Neural cell (in vitro differentiated cells): ENCODE measurements at regions not wholly inside any gene's neighbourhood (a gene's known extent, or its start where the extent isn't known, plus 50 kb on each side); places are given as distances from the start of the nearest gene placed in this dataset.

Experiments
- H2AFZ ChIP-seq: fragments of 200-600, 300-800 bp; sonication (generic), shearing (Covaris generic); 2 replicates; pipeline ENCODE4 v1.6.0; 2014; ENCODE audit warnings: low read depth, mild to moderate bottlenecking, antibody characterized with exemption, low read length, moderate library complexity
- H3F3A ChIP-seq: fragments of 200-600 bp; shearing (Covaris generic); 2 replicates; pipeline ENCODE4 v1.6.1; 2016; ENCODE audit warnings: mild to moderate bottlenecking, moderate library complexity, mixed read lengths, antibody characterized with exemption, low read length; ENCODE audit not compliant: insufficient read depth, poor library complexity, severe bottlenecking
- H3K27ac ChIP-seq: fragments of 200-600, 300-800 bp; sonication (generic), shearing (Covaris generic); 2 replicates; pipeline ENCODE4 v1.5.1; 2014; ENCODE audit warnings: mild to moderate bottlenecking, low read length, moderate library complexity
- H3K27me3 ChIP-seq: fragments of 300-800, 200-600 bp; sonication (generic), shearing (Covaris generic); 2 replicates; pipeline ENCODE4 v1.6.0; 2014; ENCODE audit warnings: mild to moderate bottlenecking, low read depth, low read length, moderate library complexity; ENCODE audit not compliant: insufficient read depth
- H3K36me3 ChIP-seq: fragments of 300-800, 200-600 bp; sonication (generic), shearing (Covaris generic); 2 replicates; pipeline ENCODE4 v1.5.1; 2014; ENCODE audit warnings: mild to moderate bottlenecking, antibody characterized with exemption, low read length, moderate library complexity; ENCODE audit not compliant: insufficient read depth
- H3K4me2 ChIP-seq: fragments of 300-800, 200-600 bp; sonication (generic), shearing (Covaris generic); 2 replicates; pipeline ENCODE4 v1.6.0; 2014; ENCODE audit warnings: mild to moderate bottlenecking, low read length
- H3K4me3 ChIP-seq: fragments of 300-800, 200-600 bp; sonication (generic), shearing (Covaris generic); 2 replicates; pipeline ENCODE4 v1.5.1; 2014; ENCODE audit warnings: mild to moderate bottlenecking, low read length, moderate library complexity
- H3K79me2 ChIP-seq: fragments of 200-600 bp; shearing (Covaris generic); replicated peaks from 2 replicates; pipeline ENCODE4 v1.6.0; 2014; ENCODE audit warnings: mild to moderate bottlenecking, low read length, moderate library complexity; ENCODE audit not compliant: insufficient read depth
- H3K9ac ChIP-seq: fragments of 300-800, 200-600 bp; sonication (generic), shearing (Covaris generic); 2 replicates; pipeline ENCODE4 v1.6.1; 2016; ENCODE audit warnings: mild to moderate bottlenecking, low read length, mixed read lengths
- H3K9me2 ChIP-seq: fragments of 200-600 bp; shearing (Covaris generic); 2 replicates; pipeline ENCODE4 v1.6.1; 2016; ENCODE audit warnings: mild to moderate bottlenecking, low read length, mixed read lengths; ENCODE audit not compliant: insufficient read depth
- H3K9me3 ChIP-seq: fragments of 200-600, 300-800 bp; sonication (generic), shearing (Covaris generic); 2 replicates; pipeline ENCODE4 v1.6.1; 2016; ENCODE audit warnings: mild to moderate bottlenecking, mixed run types, low read length, moderate library complexity, mixed read lengths
- H4K20me1 ChIP-seq: fragments of 200-600 bp; shearing (Covaris generic); 2 replicates; pipeline ENCODE4 v1.6.1; 2016; ENCODE audit warnings: mild to moderate bottlenecking, mixed run types; ENCODE audit not compliant: insufficient read depth
- EP300 ChIP-seq: fragments of 450-650 bp; conservative IDR thresholded peaks from 2 replicates; pipeline ENCODE4 v1.6.1; 2014; ENCODE audit warnings: antibody characterized with exemption, mild to moderate bottlenecking, moderate library complexity; ENCODE audit not compliant: poor library complexity, severe bottlenecking
- EZH2 ChIP-seq: fragments of 200-600, 300-800 bp; shearing (Covaris generic), sonication (generic); IDR thresholded peaks from 2 replicates; pipeline ENCODE4 v1.6.1; 2014; ENCODE audit warnings: antibody characterized with exemption, low read length, borderline replicate concordance, mild to moderate bottlenecking; ENCODE audit not compliant: insufficient read depth, poor library complexity, severe bottlenecking
- MXI1 ChIP-seq: fragments of 450-650 bp; conservative IDR thresholded peaks from 2 replicates; pipeline ENCODE4 v1.6.1; 2014; ENCODE audit warnings: antibody characterized with exemption, mild to moderate bottlenecking; ENCODE audit not compliant: poor library complexity, severe bottlenecking
- POLR2AphosphoS5 ChIP-seq: IDR thresholded peaks from 2 replicates; pipeline ENCODE4 v1.6.1; 2012
- RAD21 ChIP-seq: fragments of 450-650 bp; conservative IDR thresholded peaks from 2 replicates; pipeline ENCODE4 v1.6.1; 2014; ENCODE audit warnings: antibody characterized with exemption, mild to moderate bottlenecking, moderate library complexity
- SMC3 ChIP-seq: fragments of 450-650 bp; conservative IDR thresholded peaks from 2 replicates; pipeline ENCODE4 v1.6.1; 2014; ENCODE audit warnings: antibody characterized with exemption, mild to moderate bottlenecking, moderate library complexity; ENCODE audit not compliant: poor library complexity
- TAF1 ChIP-seq: IDR thresholded peaks from 2 replicates; pipeline ENCODE4 v1.6.1; 2012; ENCODE audit warnings: low read depth
- TF ChIP-seq, protein P1 (sequence below): fragments of 450-650 bp; IDR thresholded peaks from 2 replicates; pipeline ENCODE4 v1.5.1; 2014; ENCODE audit warnings: antibody characterized with exemption, mild to moderate bottlenecking, moderate library complexity; ENCODE audit not compliant: poor library complexity, severe bottlenecking
- TF ChIP-seq, protein P2 (sequence below): IDR thresholded peaks from 2 replicates; pipeline ENCODE4 v1.6.1; 2012; ENCODE audit warnings: borderline replicate concordance

DNA sequence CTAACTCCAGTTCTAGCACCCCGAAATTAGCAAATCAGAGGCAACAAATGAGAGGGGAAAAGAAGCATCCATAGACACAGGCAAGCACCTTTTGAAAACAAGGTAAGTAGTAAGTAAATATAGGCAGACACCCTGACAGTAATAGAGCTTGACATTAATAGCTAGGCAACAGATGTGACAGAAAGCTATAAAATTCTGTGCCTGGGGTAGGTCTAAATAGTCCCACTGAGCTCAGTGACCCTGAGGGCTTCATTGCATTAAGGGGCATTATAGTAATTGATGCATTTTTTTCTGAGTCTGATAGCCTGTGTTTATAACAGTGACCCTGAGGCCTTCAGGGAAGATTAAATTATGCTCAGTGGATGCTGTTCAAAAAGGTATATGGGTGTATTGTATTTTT lies 197.1 kb downstream of the HIPK3 start:
- Histone ChIP-seq H3K9me2 (no peaks in the 10 kb centered on the region), H2AFZ (no peak overlapping the region), H3F3A (no peaks in the 10 kb centered on the region), H3K27me3 (no peaks in the 10 kb centered on the region), H3K79me2 (no peaks in the 10 kb centered on the region), H3K9ac (no peak overlapping the region), H3K27ac (no peak overlapping the region), H4K20me1 (no peaks in the 10 kb centered on the region), H3K4me3 (no peak overlapping the region), H3K9me3 (no peaks in the 10 kb centered on the region), H3K4me2 (peak overlapping the region; percentile 2), H3K36me3 (no peaks in the 10 kb centered on the region)
- TF ChIP-seq EZH2 (no peak), TAF1 (no peak), RAD21 (no peak), EP300 (peak; percentile 58), MXI1 (no peak), POLR2AphosphoS5 (peak; percentile 57), SMC3 (no peak)
- TF ChIP-seq, protein P1, sequence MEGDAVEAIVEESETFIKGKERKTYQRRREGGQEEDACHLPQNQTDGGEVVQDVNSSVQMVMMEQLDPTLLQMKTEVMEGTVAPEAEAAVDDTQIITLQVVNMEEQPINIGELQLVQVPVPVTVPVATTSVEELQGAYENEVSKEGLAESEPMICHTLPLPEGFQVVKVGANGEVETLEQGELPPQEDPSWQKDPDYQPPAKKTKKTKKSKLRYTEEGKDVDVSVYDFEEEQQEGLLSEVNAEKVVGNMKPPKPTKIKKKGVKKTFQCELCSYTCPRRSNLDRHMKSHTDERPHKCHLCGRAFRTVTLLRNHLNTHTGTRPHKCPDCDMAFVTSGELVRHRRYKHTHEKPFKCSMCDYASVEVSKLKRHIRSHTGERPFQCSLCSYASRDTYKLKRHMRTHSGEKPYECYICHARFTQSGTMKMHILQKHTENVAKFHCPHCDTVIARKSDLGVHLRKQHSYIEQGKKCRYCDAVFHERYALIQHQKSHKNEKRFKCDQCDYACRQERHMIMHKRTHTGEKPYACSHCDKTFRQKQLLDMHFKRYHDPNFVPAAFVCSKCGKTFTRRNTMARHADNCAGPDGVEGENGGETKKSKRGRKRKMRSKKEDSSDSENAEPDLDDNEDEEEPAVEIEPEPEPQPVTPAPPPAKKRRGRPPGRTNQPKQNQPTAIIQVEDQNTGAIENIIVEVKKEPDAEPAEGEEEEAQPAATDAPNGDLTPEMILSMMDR: no peak

DNA sequence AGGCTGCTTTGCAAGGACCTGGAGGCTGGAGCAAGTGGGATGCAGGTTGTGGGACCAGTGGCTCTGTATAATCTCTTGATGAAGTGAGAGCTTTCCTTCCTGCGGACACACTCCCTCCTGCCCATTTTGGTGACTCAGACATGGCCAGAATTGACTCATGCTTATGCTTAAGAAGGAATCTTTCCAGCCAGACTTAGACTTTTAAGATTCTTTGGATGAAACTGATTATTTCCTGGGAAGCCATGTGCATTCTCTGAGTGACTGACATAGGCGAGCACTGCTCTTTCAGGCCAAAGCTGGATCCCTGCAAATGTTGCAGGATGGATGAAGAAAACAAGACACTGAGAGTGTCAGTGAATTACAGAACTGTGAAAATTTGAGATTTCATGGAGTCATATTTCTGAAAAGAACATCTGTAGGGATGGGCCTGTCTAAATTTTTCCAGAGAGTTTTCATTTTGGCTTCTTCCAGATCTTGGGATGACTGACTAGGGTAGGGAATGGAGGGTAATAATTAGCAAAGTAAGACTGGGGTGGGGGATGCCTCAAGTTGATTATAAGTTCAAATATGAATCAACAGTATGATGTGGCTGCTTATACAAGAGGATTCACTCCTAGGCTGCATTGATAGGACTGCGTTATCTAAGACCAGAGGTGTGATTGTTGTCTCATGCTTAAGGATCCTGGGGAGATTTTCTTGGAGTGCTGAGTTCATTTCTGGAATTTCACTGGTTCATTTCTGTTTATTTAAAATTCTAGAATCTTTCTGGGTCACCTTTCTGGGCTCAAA lies 195.8 kb downstream of the HIPK3 start:
- no peaks in the 10 kb centered on the region for H3K27me3 ChIP-seq
- no peak overlapping the region for H3K4me3 ChIP-seq
- H3K9ac ChIP-seq: no peak overlapping the region
- no peak overlapping the region for H2AFZ ChIP-seq
- H3K27ac ChIP-seq: no peak overlapping the region
- H4K20me1 ChIP-seq: no peaks in the 10 kb centered on the region
- H3K36me3 ChIP-seq: no peaks in the 10 kb centered on the region
- no peaks in the 10 kb centered on the region for H3K9me2 ChIP-seq
- H3K9me3 ChIP-seq: no peaks in the 10 kb centered on the region
- no peaks in the 10 kb centered on the region for H3F3A ChIP-seq
- TF ChIP-seq, protein P2, sequence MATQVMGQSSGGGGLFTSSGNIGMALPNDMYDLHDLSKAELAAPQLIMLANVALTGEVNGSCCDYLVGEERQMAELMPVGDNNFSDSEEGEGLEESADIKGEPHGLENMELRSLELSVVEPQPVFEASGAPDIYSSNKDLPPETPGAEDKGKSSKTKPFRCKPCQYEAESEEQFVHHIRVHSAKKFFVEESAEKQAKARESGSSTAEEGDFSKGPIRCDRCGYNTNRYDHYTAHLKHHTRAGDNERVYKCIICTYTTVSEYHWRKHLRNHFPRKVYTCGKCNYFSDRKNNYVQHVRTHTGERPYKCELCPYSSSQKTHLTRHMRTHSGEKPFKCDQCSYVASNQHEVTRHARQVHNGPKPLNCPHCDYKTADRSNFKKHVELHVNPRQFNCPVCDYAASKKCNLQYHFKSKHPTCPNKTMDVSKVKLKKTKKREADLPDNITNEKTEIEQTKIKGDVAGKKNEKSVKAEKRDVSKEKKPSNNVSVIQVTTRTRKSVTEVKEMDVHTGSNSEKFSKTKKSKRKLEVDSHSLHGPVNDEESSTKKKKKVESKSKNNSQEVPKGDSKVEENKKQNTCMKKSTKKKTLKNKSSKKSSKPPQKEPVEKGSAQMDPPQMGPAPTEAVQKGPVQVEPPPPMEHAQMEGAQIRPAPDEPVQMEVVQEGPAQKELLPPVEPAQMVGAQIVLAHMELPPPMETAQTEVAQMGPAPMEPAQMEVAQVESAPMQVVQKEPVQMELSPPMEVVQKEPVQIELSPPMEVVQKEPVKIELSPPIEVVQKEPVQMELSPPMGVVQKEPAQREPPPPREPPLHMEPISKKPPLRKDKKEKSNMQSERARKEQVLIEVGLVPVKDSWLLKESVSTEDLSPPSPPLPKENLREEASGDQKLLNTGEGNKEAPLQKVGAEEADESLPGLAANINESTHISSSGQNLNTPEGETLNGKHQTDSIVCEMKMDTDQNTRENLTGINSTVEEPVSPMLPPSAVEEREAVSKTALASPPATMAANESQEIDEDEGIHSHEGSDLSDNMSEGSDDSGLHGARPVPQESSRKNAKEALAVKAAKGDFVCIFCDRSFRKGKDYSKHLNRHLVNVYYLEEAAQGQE: no peak
- TF ChIP-seq POLR2AphosphoS5 (no peak), EP300 (no peak), EZH2 (no peak), RAD21 (no peak), MXI1 (no peak), SMC3 (no peak), TAF1 (no peak)
- TF ChIP-seq, protein P1: no peak
- H3K79me2 ChIP-seq: no peaks in the 10 kb centered on the region
- H3K4me2 ChIP-seq: no peak overlapping the region
